H1 (cell line): ENCODE measurements at regions not wholly inside any gene's neighbourhood (a gene's known extent, or its start where the extent isn't known, plus 50 kb on each side); places are given as distances from the start of the nearest gene placed in this dataset.

Experiments used
- CTCF ChIA-PET: fragments of 300-600 bp; sonication (Branson Sonifier 250); formaldehyde crosslinking; loops from one replicate; lab custom pipeline; 2021; ENCODE audit not compliant: partially characterized antibody; lab: Charles Lee
- POLR2A ChIA-PET: fragments of 300-600 bp; sonication (Branson Sonifier 250); formaldehyde crosslinking; loops from one replicate; lab custom pipeline; 2021; ENCODE audit warnings: inconsistent platforms; ENCODE audit not compliant: partially characterized antibody; lab: Charles Lee
- DNase-seq, 2 experiments: peaks; one replicate each; pipeline versions ENCODE4 v3.0.0 to v3.0.0-alpha.2; 2010 to 2022; ENCODE audit warnings: low spot score in 2 of 2, low read depth in 1 of 2, mixed read lengths in 1 of 2
- FAIRE-seq: peaks from 2 replicates; lab custom pipeline; 2011; peaks lifted over from hg19 to GRCh38; lab: Jason Lieb, UNC
- H2AFZ ChIP-seq: 2 replicates; pipeline ENCODE4 v1.8.1; 2012; ENCODE audit warnings: low read length, inconsistent platforms
- H2AK5ac ChIP-seq: 2 replicates; pipeline ENCODE4 v1.6.1; 2013; ENCODE audit warnings: low read depth, low read length
- H2BK120ac ChIP-seq: replicated peaks from 2 replicates; pipeline ENCODE3; 2013; ENCODE audit warnings: low read depth, low read length, inconsistent platforms
- H2BK12ac ChIP-seq: 2 replicates; pipeline ENCODE4 v1.6.1; 2013; ENCODE audit warnings: low read depth, low read length
- H2BK15ac ChIP-seq: 2 replicates; pipeline ENCODE4 v1.6.1; 2013; ENCODE audit warnings: low read length
- H2BK20ac ChIP-seq: 2 replicates; pipeline ENCODE4 v1.6.1; 2013; ENCODE audit warnings: low read length
- H2BK5ac ChIP-seq: 2 replicates; pipeline ENCODE4 v1.6.1; 2013; ENCODE audit warnings: low read depth, low read length
- H3K14ac ChIP-seq: 2 replicates; pipeline ENCODE4 v1.6.1; 2013; ENCODE audit warnings: inconsistent platforms; ENCODE audit not compliant: insufficient read length
- H3K18ac ChIP-seq: 2 replicates; pipeline ENCODE4 v1.6.1; 2013; ENCODE audit warnings: low read length; ENCODE audit errors: extremely low read depth
- H3K23ac ChIP-seq: 2 replicates; pipeline ENCODE4 v1.6.1; 2013; ENCODE audit warnings: inconsistent platforms; ENCODE audit not compliant: insufficient read length
- H3K23me2 ChIP-seq: 2 replicates; pipeline ENCODE4 v1.6.1; 2013; ENCODE audit warnings: low read depth, low read length
- H3K27ac ChIP-seq: 2 replicates; pipeline ENCODE4 v1.6.1; 2011; ENCODE audit warnings: low read depth, low read length, inconsistent platforms
- H3K27me3 ChIP-seq, 4 experiments: replicated peaks in 1 of 4; 1 replicate in 1 of 4; 2 replicates in 3 of 4; pipeline versions ENCODE4 v1.6.1 to v1.8.1; 2011 to 2013; ENCODE audit warnings: low read length in 3 of 4, mild to moderate bottlenecking in 3 of 4, inconsistent platforms in 2 of 4, mixed read lengths in 2 of 4, moderate library complexity in 1 of 4; ENCODE audit not compliant: control insufficient read depth in 3 of 4, insufficient read depth in 3 of 4; ENCODE audit errors: extremely low read depth in 1 of 4
- H3K36me3 ChIP-seq, 4 experiments: 2 replicates each; pipeline versions ENCODE4 v1.6.1 to v1.8.1; 2011 to 2013; ENCODE audit warnings: mild to moderate bottlenecking in 4 of 4, low read length in 3 of 4, moderate library complexity in 2 of 4, control low read depth in 1 of 4, inconsistent platforms in 1 of 4; ENCODE audit not compliant: insufficient read depth in 4 of 4, control insufficient read depth in 2 of 4
- H3K4ac ChIP-seq: replicated peaks from 2 replicates; pipeline ENCODE3; 2013; ENCODE audit warnings: low read length, low read depth, mixed read lengths, inconsistent platforms; ENCODE audit not compliant: insufficient read length
- H3K4me1 ChIP-seq, 4 experiments: replicated peaks in 1 of 4; 1 replicate in 1 of 4; 2 replicates in 3 of 4; pipeline versions ENCODE4 v1.6.1 to v1.8.1; 2011 to 2013; ENCODE audit warnings: low read length in 3 of 4, inconsistent platforms in 2 of 4, mixed read lengths in 1 of 4; ENCODE audit not compliant: insufficient read depth in 4 of 4, control insufficient read depth in 3 of 4
- H3K4me2 ChIP-seq, 2 experiments: 2 replicates each; pipeline versions ENCODE4 v1.6.1 to v1.8.1; 2011 to 2013; ENCODE audit warnings: low read depth in 2 of 2, low read length in 2 of 2, control low read depth in 1 of 2, inconsistent platforms in 1 of 2, mild to moderate bottlenecking in 1 of 2; ENCODE audit not compliant: insufficient read depth in 1 of 2
- H3K4me3 ChIP-seq, 4 experiments: fragments of 200-600, 300-600 bp in 1 of 4; sonication (generic), shearing (Covaris generic), sonication (Bioruptor Twin) in 1 of 4; 2 replicates each; pipeline versions ENCODE4 v1.5.1 to v1.8.1; 2011 to 2016; ENCODE audit warnings: low read length in 4 of 4, low read depth in 3 of 4, control low read depth in 2 of 4, inconsistent platforms in 2 of 4, mild to moderate bottlenecking in 2 of 4, mixed read lengths in 1 of 4, moderate library complexity in 1 of 4; ENCODE audit not compliant: insufficient read depth in 2 of 4; ENCODE audit errors: extremely low read depth in 1 of 4
- H3K56ac ChIP-seq: replicated peaks from 2 replicates; pipeline ENCODE3; 2013; ENCODE audit warnings: low read depth, mild to moderate bottlenecking, mixed read lengths, low read length, inconsistent platforms; ENCODE audit not compliant: insufficient read length
- H3K79me1 ChIP-seq: 2 replicates; pipeline ENCODE4 v1.6.1; 2013; ENCODE audit warnings: low read depth, low read length, control low read depth
- H3K79me2 ChIP-seq, 2 experiments: 2 replicates each; pipeline versions ENCODE4 v1.6.1 to v1.8.1; 2012 to 2013; ENCODE audit warnings: low read length in 2 of 2, mild to moderate bottlenecking in 2 of 2, inconsistent platforms in 1 of 2; ENCODE audit not compliant: insufficient read depth in 2 of 2, control insufficient read depth in 1 of 2
- H3K9ac ChIP-seq, 4 experiments: replicated peaks in 1 of 4; 1 replicate in 1 of 4; 2 replicates in 3 of 4; pipeline versions ENCODE4 v1.6.1 to v1.8.1; 2011 to 2013; ENCODE audit warnings: low read depth in 3 of 4, low read length in 3 of 4, control low read depth in 2 of 4, mild to moderate bottlenecking in 2 of 4, moderate library complexity in 2 of 4, inconsistent platforms in 1 of 4; ENCODE audit errors: extremely low read depth in 1 of 4
- H3K9me3 ChIP-seq, 2 experiments: 2 replicates each; pipeline versions ENCODE4 v1.6.1 to v1.8.1; 2012 to 2013; ENCODE audit warnings: mild to moderate bottlenecking in 2 of 2, moderate library complexity in 2 of 2, control low read depth in 1 of 2, inconsistent platforms in 1 of 2, low read depth in 1 of 2, low read length in 1 of 2, mixed read lengths in 1 of 2; ENCODE audit not compliant: insufficient read depth in 2 of 2
- H4K20me1 ChIP-seq, 2 experiments: replicated peaks in 1 of 2; 2 replicates each; pipeline versions ENCODE3 to v1.8.1; 2011 to 2013; ENCODE audit warnings: inconsistent platforms in 2 of 2, low read length in 2 of 2, mild to moderate bottlenecking in 1 of 2; ENCODE audit not compliant: insufficient read depth in 2 of 2, control insufficient read depth in 1 of 2
- H4K5ac ChIP-seq: 2 replicates; pipeline ENCODE4 v1.6.1; 2013; ENCODE audit warnings: low read length, low read depth, mixed read lengths, inconsistent platforms; ENCODE audit not compliant: insufficient read length
- H4K8ac ChIP-seq: 2 replicates; pipeline ENCODE4 v1.8.0; 2013; ENCODE audit warnings: mild to moderate bottlenecking, moderate library complexity, low read length, inconsistent platforms; ENCODE audit not compliant: insufficient read depth; ENCODE audit errors: extremely low read depth
- H4K91ac ChIP-seq: replicated peaks from 2 replicates; pipeline ENCODE3; 2013; ENCODE audit warnings: low read length, mixed read lengths, inconsistent platforms; ENCODE audit not compliant: insufficient read length
- CHD1 ChIP-seq: IDR thresholded peaks from 2 replicates; pipeline ENCODE4 v1.6.1; 2012; ENCODE audit warnings: low read depth, low read length, improper control_type of control experiment
- CTBP2 ChIP-seq: IDR thresholded peaks from 2 replicates; pipeline ENCODE4 v1.7.0; 2011; ENCODE audit warnings: borderline replicate concordance, mild to moderate bottlenecking, moderate library complexity, mixed read lengths, low read length; ENCODE audit not compliant: insufficient read depth, insufficient read length
- EP300 ChIP-seq, 2 experiments: IDR thresholded peaks; 1 replicate in 1 of 2; 2 replicates in 1 of 2; pipeline ENCODE4 v1.6.1; 2011 to 2012; ENCODE audit warnings: low read depth in 2 of 2, low read length in 2 of 2, mild to moderate bottlenecking in 2 of 2, borderline replicate concordance in 1 of 2, inconsistent platforms in 1 of 2, moderate library complexity in 1 of 2
- GTF2F1 ChIP-seq: IDR thresholded peaks from 2 replicates; pipeline ENCODE4 v1.6.1; 2012; ENCODE audit warnings: low read depth, low read length, improper control_type of control experiment, borderline replicate concordance
- HDAC2 ChIP-seq, 2 experiments: fragments of 300-600 bp in 1 of 2; sonication (generic) in 1 of 2; IDR thresholded peaks; 2 replicates each; pipeline ENCODE4 v1.6.1; 2011 to 2012; ENCODE audit warnings: low read depth in 2 of 2, low read length in 2 of 2, mild to moderate bottlenecking in 2 of 2, moderate library complexity in 2 of 2, borderline replicate concordance in 1 of 2, inconsistent platforms in 1 of 2
- JUND ChIP-seq: IDR thresholded peaks from 2 replicates; pipeline ENCODE4 v1.6.1; 2011; ENCODE audit warnings: mild to moderate bottlenecking, improper control_type of control experiment, low read length
- KDM4A ChIP-seq: IDR thresholded peaks from one replicate; pipeline ENCODE4 v1.7.1; 2012; ENCODE audit warnings: low read depth, mild to moderate bottlenecking, moderate library complexity, low read length, inconsistent platforms; ENCODE audit not compliant: severe bottlenecking
- POLR2A ChIP-seq, 2 experiments: IDR thresholded peaks; 1 replicate in 1 of 2; 2 replicates in 1 of 2; pipeline ENCODE4 v1.6.1; 2011; ENCODE audit warnings: low read depth in 2 of 2, low read length in 2 of 2, mild to moderate bottlenecking in 2 of 2; ENCODE audit errors: control extremely low read depth in 1 of 2
- RNF2 ChIP-seq: fragments of 200-900, 300-1000 bp; sonication (generic); IDR thresholded peaks from 2 replicates; pipeline ENCODE4 v1.7.1; 2016; ENCODE audit warnings: borderline replicate concordance, low read depth, mild to moderate bottlenecking, antibody characterized with exemption, low read length; ENCODE audit not compliant: poor library complexity, severe bottlenecking; ENCODE audit errors: missing control alignments
- SAP30 ChIP-seq: fragments of 300-600 bp; sonication (generic); IDR thresholded peaks from 2 replicates; pipeline ENCODE4 v1.7.1; 2012; ENCODE audit warnings: low read length, moderate library complexity, mild to moderate bottlenecking, inconsistent platforms; ENCODE audit not compliant: insufficient read depth, insufficient replicate concordance
- TEAD4 ChIP-seq: IDR thresholded peaks from 2 replicates; pipeline ENCODE4 v1.6.1; 2012; ENCODE audit warnings: low read depth, low read length, inconsistent platforms, mixed read lengths
- WGBS, 2 experiments: shearing (Covaris generic) in 1 of 2; methylation state at CpG; one replicate each; pipeline versions ENCODE4 v1.1.6 to v1.1.7; 2013 to 2015; ENCODE audit warnings: low lambda C conversion rate in 2 of 2, mixed read lengths in 2 of 2, inconsistent platforms in 1 of 2, low coverage in 1 of 2, missing lambda C conversion rate in 1 of 2; ENCODE audit not compliant: insufficient replicate concordance in 2 of 2, insufficient coverage in 1 of 2, insufficient read length in 1 of 2; ENCODE audit errors: extremely low coverage in 1 of 2, missing lambda C conversion rate in 1 of 2; 5-methylcytosine and 5-hydroxymethylcytosine counted together

DNA sequence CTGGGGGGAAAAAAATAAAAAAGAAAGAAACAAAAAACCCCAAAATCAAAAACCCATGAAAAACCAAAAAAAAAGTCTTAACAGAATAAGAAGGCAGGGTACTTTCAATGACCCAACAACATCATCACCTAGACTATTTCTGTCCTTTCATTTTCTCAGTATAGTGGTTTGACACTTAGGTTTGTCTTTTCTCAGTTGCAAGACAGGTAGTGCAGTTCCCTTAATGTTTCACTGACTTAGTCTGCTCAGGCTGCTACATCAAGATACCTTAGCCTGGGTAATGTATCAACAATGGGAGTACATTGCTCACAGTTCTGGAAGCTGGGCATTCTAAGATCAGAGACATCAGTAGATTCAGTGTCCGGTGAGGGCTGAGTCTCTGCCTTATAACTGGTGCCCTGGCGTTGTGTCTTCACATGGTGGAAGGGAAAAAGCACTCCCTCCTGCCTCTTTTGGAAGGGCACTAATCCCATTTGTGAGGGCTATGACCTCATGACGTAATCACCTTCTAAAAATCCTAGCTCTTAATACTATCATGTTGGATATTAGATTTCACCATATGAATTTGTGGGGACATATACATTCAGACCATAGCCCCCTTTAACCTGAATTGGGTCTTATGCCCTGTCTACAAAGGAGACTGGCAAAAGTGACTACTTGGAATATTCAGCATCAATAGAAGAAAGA lies 362.3 kb upstream of the RBFOX1 start:
- H4K8ac ChIP-seq: no peak overlapping the region
- H3K36me3 ChIP-seq: no peaks in the 10 kb centered on the region
- 88% methylated on average over 3 of the region's 3 CpGs; no CpG with 5 or more reads in 1 of the 2 experiments for WGBS, 2 experiments

More for the DNA sequence above, 362.3 kb upstream of the RBFOX1 start:
- no peak for TF ChIP-seq JUND
- TF ChIP-seq GTF2F1: no peak
- no peak for TF ChIP-seq RNF2
- no peak for TF ChIP-seq POLR2A (IDR thresholded peaks at IDR 0.05; ENCODE audit: control extremely low read depth in 1 of 2, low read depth in 2 of 2, low read length in 2 of 2)
- TF ChIP-seq HDAC2 (IDR thresholded peaks at IDR 0.05; ENCODE audit: borderline replicate concordance in 1 of 2, low read depth in 2 of 2, low read length in 2 of 2): no peak
- TF ChIP-seq EP300 (IDR thresholded peaks at IDR 0.05; ENCODE audit: borderline replicate concordance in 1 of 2, low read depth in 2 of 2, low read length in 2 of 2): no peak
- no peak for TF ChIP-seq CHD1
- no peak for TF ChIP-seq TEAD4
- no peak for TF ChIP-seq CTBP2
- no peak for TF ChIP-seq KDM4A
- no peak for TF ChIP-seq SAP30
- ChIA-PET POLR2A (no interaction called here), CTCF (interaction anchor here (0.6 to 2.2 kb wide), 17 partner anchors 8 to 365 kb away, joined by 3 to 7 read pairs (median 4); no protein-coding TSS in a partner anchor)
- H3K56ac ChIP-seq: no peak overlapping the region
- no peaks in the 10 kb centered on the region for H3K9me3 ChIP-seq
- peaks cover 2% of the 10 kb centered on the region; the same call in 1 of the 2 replicates for H3K23me2 ChIP-seq
- H4K20me1 ChIP-seq: no peaks in the 10 kb centered on the region
- DNase-seq (no peak), FAIRE-seq (no peak)
- H3K27me3 ChIP-seq: no peaks in the 10 kb centered on the region
- H3K4me3 ChIP-seq: no peak overlapping the region
- no peak overlapping the region for H4K91ac ChIP-seq
- H3K4ac ChIP-seq: no peak overlapping the region
- no peak overlapping the region for H2BK5ac ChIP-seq
- no peak overlapping the region for H2BK20ac ChIP-seq
- no peak overlapping the region for H2BK15ac ChIP-seq
- no peaks in the 10 kb centered on the region for H3K79me1 ChIP-seq
- no peak overlapping the region for H2BK120ac ChIP-seq
- H3K4me2 ChIP-seq: no peak overlapping the region
- H2AFZ ChIP-seq: no peak overlapping the region
- no peaks in the 10 kb centered on the region for H3K79me2 ChIP-seq
- H4K5ac ChIP-seq: no peak overlapping the region
- no peak overlapping the region for H3K14ac ChIP-seq
- H2BK12ac ChIP-seq: no peak overlapping the region
- no peaks in the 10 kb centered on the region for H3K4me1 ChIP-seq
- H3K23ac ChIP-seq: no peak overlapping the region
- H3K18ac ChIP-seq: no peak overlapping the region
- no peak overlapping the region for H3K9ac ChIP-seq
- H3K27ac ChIP-seq: no peak overlapping the region
- no peak overlapping the region for H2AK5ac ChIP-seq
